AG09309 (cell line): ENCODE measurements at regions not wholly inside any gene's neighbourhood (a gene's known extent, or its start where the extent isn't known, plus 50 kb on each side); places are given as distances from the start of the nearest gene placed in this dataset.

ENCODE experiments used
- DNase-seq: peaks from one replicate; pipeline ENCODE4 v3.0.0-alpha.2; 2010; ENCODE audit warnings: low read depth
- H3K4me3 ChIP-seq: 2 replicates; pipeline ENCODE4 v1.5.1; 2011; ENCODE audit warnings: mild to moderate bottlenecking, low read depth, low read length, moderate library complexity; ENCODE audit not compliant: control insufficient read depth
- CTCF ChIP-seq: IDR thresholded peaks from 2 replicates; pipeline ENCODE4 v1.5.1; 2011; ENCODE audit warnings: mild to moderate bottlenecking, low read depth, low read length, inconsistent platforms; ENCODE audit not compliant: insufficient read depth, control insufficient read depth; ENCODE audit errors: missing control alignments

- no peak for DNase-seq
- TF ChIP-seq CTCF, result no peak
- H3K4me3 ChIP-seq, result no peak overlapping the region
These were observed 312.4 kb upstream of the PFKP start for GRCh38 chr10:2754943-2755342.

DNA sequence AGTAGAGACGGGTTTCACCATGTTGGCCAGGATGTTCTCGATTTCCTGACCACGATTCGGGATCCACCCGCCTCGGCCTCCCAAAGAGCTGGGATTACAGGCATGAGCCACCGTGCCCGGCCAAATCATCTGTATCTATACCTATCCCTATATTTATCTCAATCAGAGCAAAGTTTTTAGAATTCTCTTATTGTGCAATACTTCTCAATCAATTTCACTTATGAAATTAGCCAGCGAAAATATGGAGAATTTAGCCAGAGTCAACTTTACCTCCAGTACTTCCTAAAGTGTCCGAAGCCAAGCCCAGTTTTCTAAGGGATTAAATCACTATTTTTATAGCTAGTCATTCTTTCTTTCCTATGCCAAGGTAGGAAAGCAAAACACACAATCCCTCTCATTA lies 319.1 kb upstream of the PFKP start:
- TF ChIP-seq CTCF, result no peak
- H3K4me3 ChIP-seq, result no peak overlapping the region
- DNase-seq, result no peak

- no peak for DNase-seq
- no peak for TF ChIP-seq CTCF
- no peak overlapping the region for H3K4me3 ChIP-seq
These were observed 320.7 kb upstream of the PFKP start for GRCh38 chr10:2746638-2747037.

- TF ChIP-seq CTCF, result no peak
These were observed 321.7 kb upstream of the PFKP start for GRCh38 chr10:2745666-2746065.

GRCh38 chr10:2744547-2745200 lies 322.7 kb upstream of the PFKP start:
- no peak for TF ChIP-seq CTCF
- H3K4me3 ChIP-seq, result no peak overlapping the region
- no peak for DNase-seq

More at GRCh38 chr10:2745666-2746065, 321.7 kb upstream of the PFKP start:
- H3K4me3 ChIP-seq, result no peak overlapping the region
- DNase-seq, result no peak

DNA sequence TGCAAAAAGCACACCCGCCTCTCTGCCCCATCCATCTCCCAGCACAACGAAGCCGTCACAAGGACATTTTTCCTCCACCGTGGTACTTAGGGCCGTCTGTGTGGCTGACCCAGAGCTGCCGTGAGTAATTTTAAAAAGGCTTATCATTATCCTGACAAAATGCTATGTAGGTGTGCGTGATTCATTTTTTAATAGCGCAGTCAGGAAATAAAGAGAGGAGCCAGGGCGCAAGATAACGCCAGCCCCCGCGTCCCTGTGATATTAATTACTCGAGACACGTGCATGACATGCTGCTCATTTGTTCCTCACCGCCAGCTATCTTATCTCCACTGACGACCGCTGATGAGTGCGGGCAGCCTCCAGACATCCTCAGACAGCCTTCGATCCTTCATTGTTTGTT lies 332.7 kb upstream of the PFKP start:
- no peak for TF ChIP-seq CTCF
- DNase-seq, result no peak
- no peak overlapping the region for H3K4me3 ChIP-seq
